ENCODE measurements at regions not wholly inside any gene's neighbourhood (a gene's known extent, or its start where the extent isn't known, plus 50 kb on each side); places are given as distances from the start of the nearest gene placed in this dataset.

DNA sequence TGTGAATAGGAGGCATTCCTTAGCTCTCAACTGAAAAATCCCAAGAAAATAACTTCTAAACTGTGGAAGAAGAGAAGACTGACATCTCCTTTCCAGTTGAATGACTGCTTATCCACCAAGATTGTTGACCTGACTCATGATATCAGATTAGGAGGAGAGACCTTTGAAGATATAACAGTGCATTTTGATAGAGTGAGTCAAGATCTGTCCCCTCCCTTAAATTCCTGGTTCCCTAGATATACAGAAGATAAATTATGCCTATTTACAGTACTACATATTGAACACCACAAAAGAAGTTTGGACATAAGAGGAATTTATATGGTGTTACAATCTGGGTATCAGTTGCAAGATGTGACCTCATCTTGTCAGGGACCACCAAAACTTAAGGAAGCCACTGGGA, 285.3 kb upstream of the ZSWIM2 start:
- DNase-seq = no peak

- no peak for DNase-seq
Measured at GRCh38 chr2:187129868-187130267, 280.9 kb upstream of the ZSWIM2 start.

- no peak for DNase-seq
Measured at GRCh38 chr2:187129306-187129705, 280.3 kb upstream of the ZSWIM2 start.

DNA sequence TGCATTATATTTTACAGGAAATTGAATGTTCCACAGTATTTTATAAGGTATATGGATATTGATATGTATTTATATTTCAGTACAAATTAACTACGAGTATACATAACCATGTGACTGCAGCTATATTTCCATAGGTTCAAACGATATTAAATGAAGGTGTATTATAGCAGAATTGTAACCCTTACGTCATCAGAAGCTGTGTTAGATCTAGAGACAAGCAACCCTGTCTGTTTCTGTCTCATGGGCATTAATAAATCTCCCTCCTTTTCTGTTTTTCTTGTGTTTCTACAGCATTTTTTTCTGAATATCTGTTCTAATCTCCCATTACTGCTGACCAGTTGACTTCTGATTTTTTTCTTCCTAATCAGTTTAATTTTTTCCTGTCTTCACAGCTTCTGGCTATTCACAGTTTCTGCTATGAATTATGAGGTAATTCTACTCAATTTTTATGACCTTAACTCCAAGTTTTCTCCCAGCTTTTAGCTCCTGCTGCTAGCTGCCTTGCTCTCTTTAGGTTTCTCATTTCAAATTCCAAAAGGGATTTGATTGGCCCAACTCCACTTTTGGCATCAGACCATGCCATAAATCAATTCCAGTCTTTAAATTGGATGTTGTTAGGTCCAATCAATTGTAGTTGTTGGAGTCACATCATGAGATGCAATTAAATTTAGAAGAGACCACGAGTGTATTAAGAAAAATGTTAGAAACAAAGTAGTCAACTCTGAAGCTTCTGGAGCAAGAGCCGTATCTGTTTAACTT, 277.5 kb upstream of the ZSWIM2 start:
- no peak for DNase-seq

DNA sequence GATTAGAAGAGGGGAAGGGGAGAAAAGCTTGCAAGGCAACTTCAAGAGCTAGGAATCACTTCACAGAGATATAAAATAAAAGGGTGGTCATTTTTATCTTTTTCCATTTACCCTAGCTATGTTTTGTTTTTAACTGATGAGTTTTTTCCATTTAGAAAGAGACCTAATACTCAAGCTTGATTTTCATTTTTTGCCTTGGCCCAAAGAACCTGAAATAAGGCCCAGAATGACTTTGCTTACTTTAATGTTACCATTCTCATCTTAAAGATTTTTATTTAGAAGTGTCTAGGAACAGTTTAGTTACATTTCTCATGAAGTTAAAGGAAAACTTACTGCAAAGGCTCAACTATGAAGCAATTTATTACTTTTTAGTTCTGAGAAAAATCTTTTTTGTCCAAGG, 276.3 kb upstream of the ZSWIM2 start:
- no peak for DNase-seq

GRCh38 chr2:187124529-187124928, 275.6 kb upstream of the ZSWIM2 start:
- no peak for DNase-seq

DNA sequence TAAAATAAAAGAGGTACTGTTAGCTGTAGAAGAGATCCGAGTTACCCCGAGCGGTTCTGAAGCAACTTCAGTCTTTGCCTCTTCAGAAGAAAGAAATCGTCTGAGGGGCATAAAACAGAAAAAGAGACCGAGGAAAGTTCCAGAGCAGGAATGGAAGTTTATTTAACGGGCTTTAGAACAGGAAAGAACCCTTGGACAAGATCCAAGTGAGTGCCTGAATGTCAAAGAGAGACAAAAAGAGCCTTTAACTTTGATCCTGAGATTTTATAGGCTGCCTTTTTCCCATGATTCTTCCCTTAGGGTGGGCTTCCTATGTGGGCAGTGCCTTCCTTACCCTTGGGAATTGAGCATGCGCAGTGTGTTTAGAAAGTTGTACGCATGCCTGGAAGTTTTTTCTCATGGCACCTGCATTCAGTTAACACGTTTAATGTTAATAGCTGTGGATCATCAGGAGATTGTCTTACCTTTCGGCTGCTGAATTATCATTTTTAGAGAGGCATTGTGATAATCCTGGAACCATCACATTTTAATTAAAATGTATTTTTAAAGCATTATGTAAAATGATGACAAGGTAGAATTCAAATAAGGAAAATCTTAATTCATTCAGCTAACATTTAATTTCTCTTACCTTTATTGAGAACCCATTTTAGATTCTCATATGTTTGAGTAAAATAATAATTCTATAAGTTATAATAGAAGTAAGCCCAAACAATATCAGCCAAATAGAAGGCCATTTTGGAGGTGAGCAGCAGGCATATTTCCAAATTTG, 269.5 kb upstream of the ZSWIM2 start:
- no peak for DNase-seq

DNA sequence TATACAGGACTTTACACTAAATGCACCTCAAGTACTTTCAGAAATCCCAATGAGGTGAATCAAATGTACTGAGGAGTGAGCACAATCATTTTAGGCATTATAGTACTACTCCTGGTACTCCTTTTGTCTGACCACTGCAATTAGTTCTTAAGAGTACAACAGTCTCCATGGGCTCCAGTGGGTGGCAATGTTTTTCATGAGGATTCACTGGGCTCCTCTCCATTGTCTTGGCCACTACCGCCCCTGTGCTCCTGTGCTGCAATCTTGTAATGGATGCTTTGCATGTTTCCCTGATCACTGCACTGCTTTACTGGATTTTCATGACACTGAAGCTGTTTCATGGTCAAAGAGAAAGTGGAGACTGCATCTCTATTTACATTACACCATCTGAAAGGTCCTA, 268.5 kb upstream of the ZSWIM2 start:
- no peak for DNase-seq

GRCh38 chr2:187115627-187116026, 266.7 kb upstream of the ZSWIM2 start:
- DNase-seq = no peak

DNA sequence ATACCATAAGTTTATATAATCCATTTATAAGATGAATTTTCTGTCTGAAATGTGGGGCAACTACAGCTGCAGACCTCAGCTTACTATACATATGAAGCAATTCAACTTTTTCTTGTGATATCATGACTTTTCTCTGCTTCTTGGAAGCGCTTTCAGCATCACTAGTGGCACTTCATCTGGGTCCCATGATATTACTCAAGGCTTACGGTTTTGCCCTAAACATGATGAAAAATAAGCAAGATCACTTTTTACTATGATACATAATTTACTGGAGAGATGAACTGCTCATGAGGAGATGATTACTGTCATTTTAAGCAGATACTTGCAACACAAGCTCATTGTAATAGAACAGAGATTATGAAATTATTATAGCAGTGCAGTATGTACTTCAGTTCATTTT, 258.0 kb upstream of the ZSWIM2 start:
- DNase-seq = no peak

DNA sequence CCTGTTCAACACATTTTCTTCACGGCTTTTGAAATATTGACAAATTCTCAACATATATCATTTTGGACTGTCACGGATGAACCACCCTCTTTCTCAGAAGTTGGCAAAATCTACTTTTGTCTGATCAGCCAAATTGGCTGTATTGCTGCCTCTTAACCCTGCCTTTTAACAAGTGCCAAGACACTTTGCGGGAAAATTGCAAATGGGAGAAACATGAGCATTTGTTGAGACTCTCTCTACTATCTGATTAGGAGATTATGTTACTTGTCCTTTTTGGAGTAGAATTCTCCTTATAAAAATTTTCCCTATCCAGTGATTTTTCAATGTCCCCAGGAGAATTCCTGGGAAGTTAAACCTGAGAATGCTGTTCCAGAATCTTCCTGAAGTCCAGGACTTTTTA, 256.2 kb upstream of the ZSWIM2 start:
- DNase-seq = no peak

DNA sequence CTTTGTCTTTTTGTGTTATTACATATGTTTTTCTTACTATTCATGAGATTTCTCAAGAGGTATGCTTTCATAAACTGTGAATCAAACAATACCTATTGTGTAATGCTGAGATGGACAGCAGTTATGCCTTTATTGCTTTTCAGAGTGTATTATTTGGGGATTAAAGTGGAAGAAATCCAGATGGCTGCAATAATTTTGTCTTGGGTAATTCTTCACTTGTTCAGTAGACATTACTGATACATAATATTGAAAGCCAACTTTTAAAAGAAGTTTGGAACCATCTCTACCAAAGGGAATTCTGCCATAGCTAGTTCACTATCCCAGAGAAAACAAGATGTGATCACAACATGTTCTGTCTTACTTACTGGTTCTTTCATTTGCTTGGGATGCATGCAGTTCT, 253.4 kb upstream of the ZSWIM2 start:
- no peak for DNase-seq

- DNase-seq = no peak
Measured at GRCh38 chr2:187098154-187098553, 249.2 kb upstream of the ZSWIM2 start.

GRCh38 chr2:187093771-187094412, 244.9 kb upstream of the ZSWIM2 start:
- no peak for DNase-seq

- DNase-seq = no peak
Measured at GRCh38 chr2:187091664-187092063, 242.7 kb upstream of the ZSWIM2 start.

GRCh38 chr2:187084524-187084923, 235.6 kb upstream of the ZSWIM2 start:
- DNase-seq = no peak

- no peak for DNase-seq
Measured at GRCh38 chr2:187081461-187081860, 232.5 kb upstream of the ZSWIM2 start.

GRCh38 chr2:187079901-187080300, 230.9 kb upstream of the ZSWIM2 start:
- no peak for DNase-seq

GRCh38 chr2:187078297-187078696, 229.3 kb upstream of the ZSWIM2 start:
- no peak for DNase-seq

DNA sequence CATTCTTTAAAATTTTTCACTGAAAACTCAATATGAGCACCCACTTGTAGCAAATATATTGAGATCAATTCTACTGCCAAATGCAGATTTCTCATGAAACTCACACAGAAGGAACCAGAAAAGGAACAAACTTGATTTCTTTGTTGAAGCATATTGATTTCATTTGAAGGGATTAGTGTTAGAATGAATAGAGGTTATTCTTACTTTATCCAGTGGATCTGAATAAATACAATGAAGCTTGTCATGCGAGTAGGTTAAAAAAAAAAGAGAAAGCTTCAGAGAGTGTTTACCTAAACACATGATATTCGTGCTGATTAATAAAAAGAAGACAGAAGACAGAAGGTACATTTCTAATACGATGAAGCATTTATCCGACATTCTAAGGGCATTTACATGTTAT, 226.7 kb upstream of the ZSWIM2 start:
- DNase-seq = no peak

DNA sequence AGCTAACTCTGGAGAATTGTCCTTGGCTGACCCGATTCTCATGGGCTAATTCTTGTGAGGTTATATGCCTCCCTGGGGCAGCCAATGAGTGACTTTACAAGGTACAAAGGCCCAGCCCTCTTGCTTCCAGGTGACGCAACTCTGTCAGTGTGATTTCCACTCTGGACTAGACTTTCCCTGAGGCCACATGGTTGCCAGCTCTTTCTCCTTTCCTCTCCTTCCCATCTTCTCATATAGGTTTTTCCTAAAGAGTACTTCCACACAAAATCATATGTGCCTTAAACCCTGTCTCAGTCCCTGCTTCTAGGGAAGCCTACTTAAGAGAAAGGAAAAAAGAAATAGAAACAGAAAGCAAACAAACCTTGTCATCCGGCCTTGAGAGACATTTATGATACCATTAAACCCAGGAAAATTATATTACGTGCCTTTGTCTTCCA, 226.2 kb upstream of the ZSWIM2 start:
- no peak for DNase-seq

DNA sequence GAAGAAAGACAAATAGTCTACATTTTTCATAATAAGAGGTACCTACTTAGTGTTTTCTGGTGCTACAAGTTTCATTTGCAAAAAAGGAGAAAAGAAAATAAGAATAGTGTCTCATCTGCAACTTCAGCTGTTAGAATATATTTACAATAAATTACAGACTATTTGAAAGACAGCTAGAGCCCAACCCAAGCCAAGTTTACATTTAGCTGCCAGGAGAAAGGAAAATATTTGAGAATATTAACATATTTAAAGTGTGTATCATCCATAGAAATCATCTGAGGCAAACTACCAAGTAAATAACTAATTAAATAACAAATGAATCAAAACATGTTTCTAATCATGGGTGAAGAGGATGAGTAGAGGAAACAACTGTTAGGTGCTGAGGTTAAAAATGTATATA, 209.2 kb upstream of the ZSWIM2 start:
- no peak for DNase-seq

DNA sequence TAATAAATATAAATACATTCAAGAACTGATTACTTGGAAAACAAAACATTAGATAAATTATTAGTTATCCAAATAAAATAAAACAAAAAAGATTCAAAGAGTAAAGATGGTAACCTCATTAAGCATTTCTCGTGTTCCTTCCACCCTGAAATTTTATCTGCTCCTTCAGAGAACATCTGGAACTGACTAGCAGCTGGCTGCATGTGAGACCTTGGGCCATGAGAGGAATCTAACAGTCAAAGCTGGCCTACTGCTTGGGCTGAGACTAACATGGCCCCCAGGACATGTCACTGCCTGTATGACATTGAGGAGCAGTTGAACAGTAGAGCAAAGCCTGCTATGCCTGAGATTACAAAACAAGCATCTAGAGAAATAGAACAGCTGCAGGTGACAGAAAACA, 208.5 kb upstream of the ZSWIM2 start:
- no peak for DNase-seq

Data from CD4-positive, alpha-beta T cell treated with Interleukin-1 beta for 1 hour (primary cell).